Jurkat, Clone E6-1 (cell line): ENCODE measurements at regions not wholly inside any gene's neighbourhood (a gene's known extent, or its start where the extent isn't known, plus 50 kb on each side); places are given as distances from the start of the nearest gene placed in this dataset.

Source experiments
- DNase-seq: peaks from one replicate; pipeline ENCODE4 v3.0.0-alpha.2; 2011; ENCODE audit warnings: low read depth, low spot score
- H3K4me3 ChIP-seq: 2 replicates; pipeline ENCODE4 v1.5.1; 2011; ENCODE audit warnings: mild to moderate bottlenecking, low read length, control low read depth, moderate library complexity

DNA sequence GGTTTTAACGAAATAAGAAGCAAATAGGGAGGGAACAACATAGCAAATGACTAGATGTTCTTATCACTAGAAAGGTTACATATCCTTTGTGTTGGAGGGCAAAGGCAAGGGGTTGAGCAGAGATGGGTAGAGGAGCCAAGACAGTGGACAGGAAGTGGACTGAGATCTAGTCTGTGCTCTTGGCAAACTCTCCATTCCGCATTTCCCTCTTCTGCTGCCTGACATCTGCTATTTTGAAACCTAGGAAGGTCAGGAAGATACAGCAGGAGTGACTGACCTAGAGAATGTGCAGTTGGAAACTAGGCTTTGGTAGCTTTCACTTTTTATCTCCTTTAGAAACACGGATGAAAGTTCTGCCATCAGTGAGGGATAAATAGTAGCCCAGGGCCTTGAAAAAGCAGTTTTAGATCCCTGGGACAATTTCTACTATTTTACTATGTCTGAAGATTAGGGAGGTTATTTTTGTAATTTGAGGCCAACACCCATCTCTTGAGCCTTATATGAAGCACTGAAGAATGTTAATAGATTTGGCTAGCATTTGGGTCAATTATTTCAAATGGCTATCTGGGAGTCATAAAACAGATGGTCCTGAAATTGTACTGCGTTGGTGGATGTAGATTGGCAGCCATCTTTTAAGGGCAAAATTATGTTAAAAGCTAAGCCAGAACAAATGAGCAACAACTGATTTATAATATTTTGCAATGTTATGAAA is 410.3 kb downstream of the PCNX1 start:
- no peak for DNase-seq
- H3K4me3 ChIP-seq, result no peak overlapping the region

DNA sequence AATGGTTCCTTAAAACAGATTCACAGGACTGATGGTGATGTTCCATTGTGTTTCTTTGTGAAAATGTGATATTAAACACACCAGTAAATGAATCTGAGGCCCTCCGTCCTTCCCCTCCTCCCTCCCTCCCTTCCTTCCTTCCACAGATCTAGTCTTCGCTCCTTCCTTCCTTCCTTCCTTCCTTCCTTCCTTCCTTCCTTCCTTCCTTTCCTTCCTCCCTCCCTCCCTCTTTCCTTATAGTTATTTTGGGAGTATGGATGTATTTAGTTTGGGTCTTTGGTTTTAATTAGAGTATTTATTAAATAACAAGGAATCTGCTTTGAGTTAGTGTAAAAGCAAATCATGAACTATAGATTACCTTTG is 410.8 kb downstream of the PCNX1 start:
- no peak overlapping the region for H3K4me3 ChIP-seq
- DNase-seq, result no peak

DNA sequence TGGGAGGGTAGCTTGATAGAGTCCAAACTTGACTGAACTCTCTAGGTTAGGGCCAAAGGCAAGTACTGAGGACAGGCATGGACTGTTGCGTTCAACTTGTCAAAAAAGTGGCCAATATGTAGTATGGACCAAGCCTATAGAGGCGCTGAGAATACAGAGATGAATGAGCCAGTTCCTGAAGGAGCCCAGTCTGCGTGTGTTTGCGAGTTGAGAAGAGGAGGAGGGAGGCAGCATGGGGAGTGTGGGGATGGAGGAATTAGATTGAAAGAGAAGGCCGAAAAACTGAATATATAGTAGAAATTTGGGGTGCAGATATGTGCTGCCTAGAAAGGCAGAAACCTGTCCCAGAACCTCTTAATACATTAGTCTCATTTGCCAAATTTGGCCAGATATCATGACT is 412.4 kb downstream of the PCNX1 start:
- H3K4me3 ChIP-seq, result peak overlapping the region; percentile 55
- no peak for DNase-seq

DNA sequence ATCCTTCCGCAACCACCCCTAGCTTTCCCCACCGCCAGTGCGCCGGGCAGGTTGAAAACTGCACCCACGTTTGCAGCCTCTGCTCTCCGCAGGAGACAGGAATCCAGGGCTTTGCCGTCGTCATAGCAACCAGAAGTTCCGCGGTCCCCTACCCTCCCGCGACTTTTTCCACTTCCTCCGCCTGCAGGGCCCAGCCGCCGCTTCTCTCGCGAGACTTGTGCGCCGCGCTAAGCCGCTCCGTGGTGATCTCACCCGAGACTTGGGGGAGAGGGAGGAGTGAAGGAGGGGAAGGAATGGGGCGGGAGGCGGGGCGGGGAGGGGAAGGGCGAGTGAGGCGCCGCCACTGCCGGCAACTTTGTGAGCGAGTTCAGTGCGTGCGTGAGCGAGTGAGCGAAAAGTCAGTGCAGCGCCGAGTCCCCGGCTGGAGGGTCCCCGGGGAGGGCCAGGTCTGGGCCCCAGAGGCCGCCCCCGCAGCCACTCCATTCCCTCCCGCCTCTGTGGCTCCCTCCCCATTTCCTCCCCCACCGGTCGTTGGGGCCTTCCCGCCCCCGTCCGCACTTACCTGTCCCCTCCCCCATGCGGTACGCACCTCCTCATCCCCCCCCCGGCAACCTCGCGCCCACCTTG is 413.0 kb downstream of the PCNX1 start, which contains the start of gene SIPA1L1:
Gene SIPA1L1, plus strand, starts transcription at position 370 of the 627 bp plus-strand sequence.
- H3K4me3 ChIP-seq, result peak within 1 kb of the TSS; percentile 69
- DNase-seq, result peak; percentile 99

DNA sequence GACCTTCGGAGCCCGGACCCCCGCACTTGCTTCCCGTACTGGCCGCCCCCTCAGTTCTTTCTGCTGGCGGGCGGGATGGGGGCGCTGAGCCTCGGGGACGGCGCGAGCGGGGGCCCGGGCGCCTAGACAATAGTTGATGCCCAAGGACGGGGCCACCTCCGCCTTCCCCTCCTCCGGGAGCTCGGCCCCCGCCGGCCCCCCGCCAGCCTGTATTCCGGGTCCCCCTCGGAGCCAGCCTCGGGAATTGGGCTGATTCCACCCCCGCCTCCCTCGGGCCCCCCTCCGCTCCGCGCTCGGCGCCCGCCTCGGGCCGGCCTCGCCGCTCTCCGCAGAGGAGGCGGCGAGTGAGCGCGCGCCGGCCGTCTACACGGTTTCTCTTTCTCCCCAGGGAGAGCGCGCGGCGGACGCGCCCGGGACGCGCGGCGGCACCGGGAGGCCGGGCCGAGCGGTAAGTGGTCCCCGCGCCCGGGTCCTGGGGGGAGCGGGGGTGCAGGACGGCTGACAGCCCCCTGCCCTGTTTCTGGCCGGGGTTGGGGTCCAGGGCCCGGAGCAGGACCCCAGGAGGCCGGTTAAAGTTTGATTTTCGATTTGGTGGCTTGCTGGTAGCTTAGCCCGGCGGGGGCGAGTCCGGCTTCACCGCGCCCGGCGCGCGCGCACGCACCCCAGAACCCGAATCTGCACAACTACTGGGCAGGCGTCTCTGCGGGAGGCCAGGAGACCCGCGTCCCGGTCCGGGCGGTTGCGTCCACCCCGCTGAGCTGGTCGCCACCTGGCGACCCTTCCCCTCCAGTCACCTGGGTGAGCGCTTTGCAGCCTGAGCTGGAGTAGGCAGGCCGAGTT is 413.7 kb downstream of the PCNX1 start:
- DNase-seq, result no peak

DNA sequence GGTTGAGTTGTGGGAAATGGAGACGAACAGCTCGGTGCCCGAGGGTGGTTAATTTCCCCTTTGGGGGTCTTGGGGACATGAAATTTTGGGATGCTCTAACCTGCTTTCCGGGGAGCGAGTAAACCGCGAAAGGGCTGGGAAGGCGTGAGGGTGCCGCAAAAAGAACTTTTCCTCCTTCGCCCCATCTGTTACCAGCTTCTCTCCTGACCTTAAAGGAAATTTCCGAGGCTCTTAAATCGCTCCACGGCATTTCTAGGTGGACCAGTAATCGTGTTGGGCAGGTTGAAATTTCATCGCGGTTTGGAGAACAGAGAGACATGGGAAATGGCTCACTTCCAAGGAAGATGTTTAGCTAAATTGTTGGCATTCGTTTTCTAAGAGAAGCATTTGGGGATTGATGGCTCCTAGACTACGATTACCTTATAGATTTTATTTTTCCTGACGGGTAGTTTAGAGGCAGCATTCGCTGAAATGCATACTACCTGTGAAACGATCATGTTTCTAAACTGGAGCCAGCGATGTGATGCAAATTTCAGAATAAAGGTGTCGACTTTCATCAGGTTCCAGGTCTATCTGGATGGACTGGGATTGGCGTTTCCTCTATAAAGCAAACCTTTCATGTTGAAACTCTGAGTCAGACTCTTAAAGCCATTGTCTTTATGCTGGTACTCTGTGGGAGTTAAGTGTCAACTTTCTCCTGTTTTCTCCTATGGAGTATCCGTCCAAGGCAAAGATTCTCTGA is 414.5 kb downstream of the PCNX1 start:
- peak overlapping the region; percentile 69 for H3K4me3 ChIP-seq
- DNase-seq, result no peak

More for the DNA sequence above, 413.7 kb downstream of the PCNX1 start:
- H3K4me3 ChIP-seq, result peak overlapping the region; percentile 69

DNA sequence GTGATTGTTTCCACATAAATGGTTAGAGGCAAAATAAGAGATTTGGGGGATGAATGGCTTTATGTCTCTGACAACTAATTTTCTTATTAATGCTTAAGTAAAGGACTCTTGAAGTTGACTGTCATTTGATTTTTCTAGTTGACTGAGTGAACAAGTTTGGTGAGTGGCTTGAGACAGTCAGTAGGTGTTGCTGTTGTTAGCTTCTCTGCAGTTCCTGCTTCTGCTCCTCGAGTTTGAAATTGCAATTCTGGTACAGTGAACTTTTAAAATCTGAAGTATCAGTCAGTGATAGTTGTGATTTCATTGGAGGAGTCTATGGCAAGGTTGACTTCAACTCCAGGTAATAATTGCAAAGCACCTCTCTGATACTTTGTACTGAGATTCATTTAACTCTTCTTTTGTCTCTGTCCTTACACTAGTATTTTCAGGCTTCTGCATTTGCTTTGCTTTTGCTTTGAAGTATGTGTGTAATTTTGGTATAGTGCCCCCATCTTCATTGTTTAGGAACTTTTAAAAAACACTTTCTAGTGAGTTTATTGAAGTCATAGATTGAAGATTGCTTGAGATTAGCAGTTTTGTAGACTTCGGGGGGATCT is 415.5 kb downstream of the PCNX1 start:
- DNase-seq, result peak; percentile 43
- no peak overlapping the region for H3K4me3 ChIP-seq

DNA sequence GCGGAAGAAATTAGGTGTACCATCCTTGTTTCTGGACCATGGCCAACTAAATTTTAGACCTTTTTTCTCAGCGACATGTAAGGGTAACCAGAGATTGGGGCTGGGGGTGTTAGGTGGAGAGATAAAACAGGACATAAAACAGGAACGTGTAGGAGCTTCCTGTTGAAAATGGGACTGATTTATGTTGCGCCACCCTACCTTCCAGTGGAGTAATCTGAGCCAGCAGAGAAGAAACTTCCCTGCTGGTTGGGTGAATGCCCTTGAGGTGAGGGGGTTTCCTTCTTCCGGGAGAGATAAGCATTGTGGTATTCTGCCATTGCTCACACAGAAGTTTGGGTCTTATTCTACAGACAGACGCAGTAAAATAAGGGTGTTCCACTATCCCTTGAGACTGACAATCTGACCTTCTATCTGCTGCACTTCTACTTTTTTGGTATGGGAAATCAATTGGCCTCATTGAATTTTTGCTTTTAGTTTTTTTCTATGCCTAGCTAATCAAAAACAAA is 417.6 kb downstream of the PCNX1 start:
- peak; percentile 78 for DNase-seq
- H3K4me3 ChIP-seq, result no peak overlapping the region; the same call in none of the 2 replicates

DNA sequence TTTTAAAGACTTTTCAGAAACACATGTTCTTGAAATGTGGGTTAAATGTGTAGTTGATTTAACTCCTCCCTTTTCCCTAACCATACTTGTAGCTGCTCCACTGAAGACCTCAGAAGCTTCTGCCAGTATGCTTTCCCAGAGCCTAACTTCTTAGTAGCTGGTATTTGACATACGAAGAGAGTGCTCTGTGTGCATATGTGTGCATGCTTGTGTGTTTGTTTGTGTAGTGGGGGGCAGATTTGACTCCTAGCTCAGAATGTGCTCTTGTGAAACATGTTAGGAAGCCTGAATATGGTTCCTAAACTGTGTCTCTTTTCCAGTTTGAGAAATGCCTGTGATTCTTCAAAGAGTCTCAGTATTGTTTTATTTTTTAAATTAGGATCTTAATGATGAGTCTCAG is 420.4 kb downstream of the PCNX1 start:
- no peak for DNase-seq
- H3K4me3 ChIP-seq, result no peak overlapping the region

DNA sequence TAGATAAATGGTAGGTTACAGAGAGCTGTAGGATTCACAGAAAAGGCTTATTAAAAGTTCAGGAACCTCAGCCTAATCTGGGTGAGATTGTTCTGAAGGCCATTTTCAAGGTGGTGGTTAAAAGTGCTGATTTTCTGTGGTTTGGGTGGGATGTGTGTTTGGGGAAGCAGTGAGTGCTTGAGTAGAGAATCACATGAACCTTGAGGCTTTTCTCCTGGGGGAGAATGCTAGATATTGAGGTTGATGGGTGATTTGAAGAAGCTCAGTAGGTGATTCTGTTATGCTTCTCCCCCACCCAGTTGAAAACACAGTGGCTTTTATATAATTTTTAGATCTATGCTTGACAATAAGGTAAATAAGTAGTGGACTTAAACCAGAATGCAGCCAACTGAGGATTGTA is 420.9 kb downstream of the PCNX1 start:
- no peak overlapping the region for H3K4me3 ChIP-seq
- peak; percentile 42 for DNase-seq

DNA sequence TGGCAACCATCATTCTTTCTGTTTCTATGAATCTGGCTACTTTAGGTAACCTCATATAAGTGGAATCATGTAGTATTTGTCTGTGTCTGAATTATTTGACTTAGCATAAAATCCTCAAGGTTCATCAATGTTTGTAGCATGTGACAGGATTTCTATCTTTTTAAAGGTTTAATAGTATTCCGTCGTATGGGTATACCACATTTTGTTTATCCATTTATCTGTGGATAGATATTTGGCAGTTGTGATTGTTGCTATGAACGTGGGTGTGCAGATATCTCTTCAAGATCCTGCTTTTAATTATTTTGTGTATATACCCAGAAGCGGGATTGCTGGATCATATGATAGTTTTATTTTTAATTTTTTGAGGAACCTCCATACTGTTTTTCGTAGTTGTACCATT is 421.7 kb downstream of the PCNX1 start:
- H3K4me3 ChIP-seq, result no peak overlapping the region
- no peak for DNase-seq

DNA sequence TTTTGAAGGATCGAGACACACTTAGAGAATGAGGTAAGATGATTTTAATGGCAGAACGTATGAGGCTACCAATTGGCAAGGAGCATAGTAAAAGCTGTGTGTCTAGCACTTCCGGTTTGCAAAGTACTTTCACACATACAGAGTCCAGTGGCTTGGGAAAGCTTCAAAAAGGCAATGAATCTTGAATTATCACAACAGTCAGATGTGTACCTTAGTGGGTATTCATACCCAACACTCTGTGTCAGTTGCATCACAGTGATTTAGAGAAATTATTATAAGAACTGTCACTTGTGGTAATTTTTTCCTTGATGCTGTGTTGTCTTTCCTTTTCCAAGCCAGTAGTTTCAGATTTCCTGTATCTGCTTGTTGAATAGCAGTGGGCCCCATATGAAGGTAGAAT is 424.1 kb downstream of the PCNX1 start:
- H3K4me3 ChIP-seq, result no peak overlapping the region
- no peak for DNase-seq

DNA sequence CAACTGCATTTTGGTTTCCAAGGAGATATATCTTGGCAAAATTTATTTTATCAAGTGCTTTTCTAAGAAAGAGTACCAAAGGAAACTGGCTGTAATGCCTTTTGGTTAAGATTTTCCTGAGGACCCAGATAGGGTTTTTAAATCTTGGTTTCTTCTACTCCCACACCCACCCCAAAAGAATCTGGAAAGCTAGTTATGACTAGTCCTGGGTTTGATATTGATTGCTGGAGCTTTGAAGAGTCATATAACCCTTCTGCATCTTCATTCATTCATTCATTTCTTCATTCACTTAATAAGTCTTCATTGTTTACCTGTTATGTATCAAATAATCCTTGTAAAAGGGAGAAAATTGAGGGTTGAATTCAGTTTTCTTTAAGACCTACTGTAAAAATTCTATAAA is 425.2 kb downstream of the PCNX1 start:
- no peak overlapping the region for H3K4me3 ChIP-seq
- no peak for DNase-seq

DNA sequence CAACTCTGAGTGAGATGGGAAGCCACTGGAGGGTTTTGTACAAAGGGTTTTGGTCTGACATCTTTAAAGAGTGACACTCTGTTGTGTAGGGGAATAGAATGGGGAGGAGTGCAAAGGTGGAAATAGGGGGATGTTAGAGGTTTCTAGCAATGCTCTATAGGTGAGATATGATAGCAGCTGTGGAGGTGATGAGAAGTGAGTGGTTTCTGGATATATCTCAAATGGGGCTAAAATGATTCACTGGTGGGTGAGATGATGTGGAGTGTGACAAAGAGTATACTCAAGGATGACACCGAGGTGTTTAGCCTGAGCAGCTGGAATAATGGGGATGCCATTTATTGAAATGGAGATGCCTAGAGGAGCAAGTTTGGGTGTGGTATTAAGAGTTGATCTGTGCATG is 426.4 kb downstream of the PCNX1 start:
- no peak overlapping the region for H3K4me3 ChIP-seq
- DNase-seq, result no peak

DNA sequence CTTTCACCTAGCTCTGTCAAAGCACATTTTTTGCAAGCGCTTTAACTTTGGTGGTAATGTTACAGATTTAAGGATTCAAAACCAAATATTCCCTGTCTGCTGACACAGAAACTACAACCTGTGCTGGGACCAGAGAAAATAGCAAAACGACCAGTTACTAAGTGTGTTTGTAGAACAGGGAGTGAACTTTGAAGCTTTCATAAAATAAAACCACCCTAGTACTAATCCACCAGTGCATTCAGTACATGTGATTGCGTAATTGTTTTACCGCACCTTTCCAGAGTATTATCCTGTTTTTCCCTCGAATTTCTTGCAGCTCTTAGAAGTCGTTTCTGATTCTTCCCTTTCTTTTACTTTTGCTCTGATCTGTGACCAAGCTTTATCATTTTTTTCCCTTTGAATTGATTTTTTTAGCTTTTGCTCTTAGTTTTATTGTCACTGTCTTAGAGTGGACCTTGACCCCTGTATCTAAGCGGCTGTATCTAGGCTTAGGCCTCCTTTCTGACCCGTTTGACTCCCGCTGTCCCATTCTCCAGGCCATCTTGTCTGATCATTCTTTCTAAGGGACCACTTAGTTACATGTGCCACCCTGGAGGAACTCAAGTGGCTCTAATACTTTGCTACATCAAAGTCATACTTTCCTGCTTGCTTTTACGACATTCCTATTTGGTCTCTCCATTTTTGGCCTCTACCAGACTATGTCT is 429.4 kb downstream of the PCNX1 start:
- H3K4me3 ChIP-seq, result no peak overlapping the region

DNA sequence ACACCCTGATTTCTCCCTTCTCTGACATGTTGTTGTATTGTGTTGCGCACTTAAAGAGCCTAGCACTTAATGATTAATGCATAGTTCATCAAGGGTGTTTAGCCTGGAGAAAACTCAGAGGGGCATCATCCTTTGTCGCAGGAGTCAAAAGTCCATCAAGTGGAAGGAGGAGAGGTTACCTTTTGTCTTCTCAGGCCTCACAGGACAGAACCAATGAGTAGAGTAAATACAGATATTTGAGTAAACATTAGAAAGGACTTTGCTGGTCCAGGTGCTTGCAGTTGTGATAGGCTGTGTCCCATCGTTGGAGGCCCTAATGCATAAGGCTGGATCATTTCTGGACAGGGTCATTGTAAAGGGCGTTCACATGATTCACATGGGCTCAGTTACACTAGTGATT is 430.9 kb downstream of the PCNX1 start:
- DNase-seq, result no peak
- no peak overlapping the region for H3K4me3 ChIP-seq

More for the DNA sequence above, 429.4 kb downstream of the PCNX1 start:
- DNase-seq, result no peak

DNA sequence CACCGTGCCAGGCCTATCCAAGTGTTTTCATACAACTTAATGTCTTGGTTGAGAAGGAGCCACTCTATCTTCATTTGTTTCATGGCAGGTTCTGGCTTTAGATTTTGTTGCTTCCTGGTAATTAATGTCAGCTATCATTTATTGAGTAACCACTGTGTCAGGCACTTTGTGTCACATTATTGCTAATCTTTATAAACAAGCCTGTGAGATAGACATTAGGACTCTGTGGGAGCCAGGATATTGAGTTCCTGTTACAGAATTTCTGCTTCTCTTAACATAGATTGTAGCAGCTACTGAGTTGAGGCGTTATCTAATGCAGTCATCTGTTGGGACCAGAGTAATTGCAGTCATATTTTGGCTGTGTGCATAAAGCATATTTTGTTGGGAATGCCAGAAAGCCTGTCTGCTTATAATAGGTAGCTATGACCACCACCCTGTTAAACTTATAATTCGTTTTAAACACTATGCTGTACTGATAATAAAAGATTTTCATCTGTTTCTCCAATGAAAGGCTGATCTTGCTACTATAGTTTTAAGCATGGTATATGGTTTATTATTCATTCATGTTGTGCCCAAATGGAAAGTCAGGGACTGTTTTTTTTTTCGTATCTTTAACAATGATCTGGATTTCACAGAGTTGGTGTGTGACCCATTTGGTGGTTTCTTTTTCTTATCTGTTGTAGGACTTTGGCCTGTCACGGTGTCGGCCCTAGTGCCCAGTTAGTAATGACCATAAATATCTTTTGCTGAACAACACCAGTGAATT is 432.6 kb downstream of the PCNX1 start:
- no peak overlapping the region for H3K4me3 ChIP-seq

DNA sequence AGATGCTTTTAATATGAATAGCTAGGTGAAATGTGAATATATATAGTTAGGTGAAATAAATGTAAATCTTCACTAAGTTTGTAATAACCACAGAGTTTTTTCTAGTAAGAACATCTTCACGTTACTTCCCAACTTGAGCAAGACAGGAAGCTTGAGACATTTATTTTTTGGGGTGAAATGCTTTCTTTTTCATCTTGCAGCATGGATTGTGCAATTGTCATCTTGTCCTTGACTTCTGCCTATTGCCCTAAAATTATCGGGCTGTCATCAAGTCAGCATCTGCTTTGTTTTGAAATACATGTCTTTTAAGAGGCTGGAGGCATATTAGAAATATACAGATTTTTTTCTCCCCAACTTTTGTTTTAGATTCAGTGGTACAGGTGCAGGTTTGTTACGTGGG is 433.9 kb downstream of the PCNX1 start:
- H3K4me3 ChIP-seq, result no peak overlapping the region
- DNase-seq, result no peak

More for the DNA sequence above, 432.6 kb downstream of the PCNX1 start:
- DNase-seq, result no peak
